ENCODE measurements at regions not wholly inside any gene's neighbourhood (a gene's known extent, or its start where the extent isn't known, plus 50 kb on each side); places are given as distances from the start of the nearest gene placed in this dataset.

DNA sequence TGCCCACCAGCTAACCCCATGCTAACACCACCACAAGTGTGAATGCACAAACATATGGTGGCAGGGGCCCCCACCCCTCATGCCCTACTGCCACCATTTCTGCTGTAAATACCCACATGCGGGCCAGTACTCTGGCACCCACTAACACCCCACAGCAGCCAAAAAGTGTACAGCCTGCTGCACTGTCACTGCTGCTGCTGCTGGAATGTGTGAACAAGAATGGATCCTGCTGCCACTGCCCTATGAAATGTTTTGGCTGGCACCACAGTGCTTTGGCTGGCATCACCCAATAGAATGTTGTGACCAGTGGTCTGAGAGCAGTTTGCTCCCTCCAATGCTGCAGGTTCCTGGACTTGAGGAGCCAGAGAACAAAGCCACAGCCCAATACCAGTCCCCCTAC, 606.6 kb upstream of the SORCS1 start:
- H3K9me3 ChIP-seq: no peaks in the 10 kb centered on the region
- WGBS, 2 donors: 100% methylated on average over 1 of the region's 1 CpG; no CpG with 5 or more reads in 1 of the 2 donors
- H3K27me3 ChIP-seq: no peaks in the 10 kb centered on the region
- no peaks in the 10 kb centered on the region for H3K4me1 ChIP-seq
- no peak overlapping the region for H3K4me3 ChIP-seq
- no peaks in the 10 kb centered on the region for H3K36me3 ChIP-seq (ENCODE audit: low read depth, missing control alignments)
- intact Hi-C loops (cut with DNase I; ENCODE audit: low total_unique reads): no loop called here
- H3K27ac ChIP-seq: no peak overlapping the region
- TF ChIP-seq CTCF (IDR thresholded peaks at IDR 0.05) (no peak), POLR2A (IDR thresholded peaks at IDR 0.05) (no peak)
- DNase-seq: no peak

- Histone ChIP-seq H3K27me3 (no peaks in the 10 kb centered on the region), H3K4me3 (no peak overlapping the region), H3K36me3 (ENCODE audit: low read depth, missing control alignments) (no peaks in the 10 kb centered on the region), H3K9me3 (no peaks in the 10 kb centered on the region), H3K4me1 (no peaks in the 10 kb centered on the region), H3K27ac (no peak overlapping the region)
- intact Hi-C loops (cut with DNase I; ENCODE audit: low total_unique reads): no loop called here
- TF ChIP-seq POLR2A (IDR thresholded peaks at IDR 0.05) (no peak), CTCF (IDR thresholded peaks at IDR 0.05) (no peak)
- WGBS, 2 donors: 94% methylated on average over 3 of the region's 3 CpGs
- no peak for DNase-seq
Observed at GRCh38 chr10:107767185-107767584, 602.7 kb upstream of the SORCS1 start.

DNA sequence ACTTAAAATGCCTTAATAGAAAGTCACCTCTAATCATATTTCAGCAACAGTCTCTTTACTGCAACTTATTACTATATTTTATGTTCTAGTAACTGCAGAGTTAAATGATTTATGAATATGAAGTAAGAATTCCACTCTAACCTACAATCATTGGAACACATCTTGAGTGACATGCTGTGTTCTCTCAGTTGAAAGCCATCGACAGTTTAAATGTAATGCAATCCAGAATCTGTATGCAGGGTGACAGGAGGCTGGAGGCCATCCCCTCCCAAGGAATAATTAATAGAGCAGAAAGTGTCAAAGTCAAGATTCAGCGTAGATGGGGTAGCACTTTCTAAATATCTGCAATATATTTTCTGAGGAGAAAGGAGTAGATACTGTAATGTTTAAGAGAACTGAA, 590.3 kb upstream of the SORCS1 start:
- DNase-seq: no peak
- TF ChIP-seq CTCF (IDR thresholded peaks at IDR 0.05) (no peak), POLR2A (IDR thresholded peaks at IDR 0.05) (no peak)
- Histone ChIP-seq H3K27me3 (peaks cover 2% of the 10 kb centered on the region), H3K4me1 (no peaks in the 10 kb centered on the region), H3K27ac (no peak overlapping the region), H3K9me3 (no peaks in the 10 kb centered on the region), H3K4me3 (no peak overlapping the region), H3K36me3 (ENCODE audit: low read depth, missing control alignments) (no peaks in the 10 kb centered on the region)
- WGBS, 2 donors: 91 to 97% methylated on average over 2 of the region's 2 CpGs
- intact Hi-C loops (cut with DNase I; ENCODE audit: low total_unique reads): no loop called here

DNA sequence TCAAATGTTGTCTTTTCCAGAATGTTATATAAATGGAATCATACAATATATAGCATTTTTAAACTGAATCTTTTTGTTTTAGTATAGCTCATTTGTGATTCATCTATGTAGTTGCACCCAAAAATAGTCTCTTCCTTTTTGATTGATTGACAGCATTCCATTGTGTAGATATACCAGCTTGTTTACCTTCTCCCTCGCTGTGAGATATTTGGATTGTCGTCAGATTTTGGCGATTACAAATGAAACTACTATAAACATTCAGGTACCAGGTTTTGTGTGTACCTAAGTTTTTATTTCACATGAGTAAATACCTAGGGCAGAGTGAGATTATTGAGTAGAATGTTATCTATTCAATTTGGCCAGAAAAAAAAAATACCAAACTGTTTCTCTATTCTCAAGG, 584.7 kb upstream of the SORCS1 start:
- no peaks in the 10 kb centered on the region for H3K4me1 ChIP-seq
- WGBS, 2 donors: 85 to 92% methylated on average over 3 of the region's 3 CpGs
- H3K9me3 ChIP-seq: no peaks in the 10 kb centered on the region
- no peaks in the 10 kb centered on the region for H3K36me3 ChIP-seq (ENCODE audit: low read depth, missing control alignments)
- H3K27ac ChIP-seq: no peak overlapping the region
- H3K4me3 ChIP-seq: no peak overlapping the region
- no peak for TF ChIP-seq CTCF (IDR thresholded peaks at IDR 0.05)
- no peak for TF ChIP-seq POLR2A (IDR thresholded peaks at IDR 0.05)
- H3K27me3 ChIP-seq: no peaks in the 10 kb centered on the region
- DNase-seq: no peak
- intact Hi-C loops (cut with DNase I; ENCODE audit: low total_unique reads): no loop called here

GRCh38 chr10:107747851-107748250, 583.3 kb upstream of the SORCS1 start:
- Histone ChIP-seq H3K9me3 (no peaks in the 10 kb centered on the region), H3K36me3 (ENCODE audit: low read depth, missing control alignments) (no peaks in the 10 kb centered on the region), H3K4me1 (no peaks in the 10 kb centered on the region), H3K27me3 (no peaks in the 10 kb centered on the region), H3K4me3 (no peak overlapping the region), H3K27ac (no peak overlapping the region)
- TF ChIP-seq CTCF (IDR thresholded peaks at IDR 0.05) (no peak), POLR2A (IDR thresholded peaks at IDR 0.05) (no peak)
- intact Hi-C loops (cut with DNase I; ENCODE audit: low total_unique reads): no loop called here
- DNase-seq: no peak

All from testis (tissue), 2 donors.